SK-N-MC (cell line): ENCODE measurements at regions not wholly inside any gene's neighbourhood (a gene's known extent, or its start where the extent isn't known, plus 50 kb on each side); places are given as distances from the start of the nearest gene placed in this dataset.

ENCODE experiments used
- DNase-seq: peaks from one replicate; pipeline ENCODE4 v3.0.0-alpha.2; 2011; ENCODE audit warnings: low read depth, low spot score
- H3K27ac ChIP-seq: fragments of 200-600 bp; sonication (generic); 2 replicates; pipeline ENCODE4 v1.5.1; 2016; ENCODE audit warnings: mixed run types
- H3K36me3 ChIP-seq: fragments of 200-600 bp; sonication (generic); 2 replicates; pipeline ENCODE4 v1.6.1; 2017; ENCODE audit warnings: antibody characterized with exemption, low read length, mixed read lengths; ENCODE audit not compliant: insufficient read depth
- H3K4me3 ChIP-seq: fragments of 200-600 bp; sonication (generic); 2 replicates; pipeline ENCODE4 v1.5.1; 2016
- H3K9ac ChIP-seq: fragments of 200-600 bp; sonication (generic); 2 replicates; pipeline ENCODE4 v1.8.0; 2017; ENCODE audit warnings: mixed run types, mixed read lengths; ENCODE audit not compliant: insufficient read length
- H3K9me3 ChIP-seq: fragments of 200-600 bp; sonication (generic); 2 replicates; pipeline ENCODE4 v1.6.1; 2017; ENCODE audit warnings: low read depth, mild to moderate bottlenecking, antibody characterized with exemption, low read length, moderate library complexity, mixed read lengths
- EZH2 ChIP-seq: fragments of 200-600 bp; sonication (generic); IDR thresholded peaks from one replicate; pipeline ENCODE4 v1.6.1; 2017; ENCODE audit warnings: antibody characterized with exemption
- FOXP2 ChIP-seq: optimal IDR thresholded peaks from 2 replicates; pipeline ENCODE3; 2011; ENCODE audit warnings: mild to moderate bottlenecking, moderate library complexity; ENCODE audit not compliant: insufficient read depth; ENCODE audit errors: extremely low read length, control extremely low read depth
- POLR2AphosphoS5 ChIP-seq: IDR thresholded peaks from 2 replicates; pipeline ENCODE4 v1.6.1; 2012; ENCODE audit warnings: mild to moderate bottlenecking, low read depth, low read length, borderline replicate concordance

- no peak overlapping the region for H3K4me3 ChIP-seq
- no peak overlapping the region for H3K9ac ChIP-seq
- no peaks in the 10 kb centered on the region for H3K9me3 ChIP-seq
- TF ChIP-seq EZH2 = no peak
- no peak for TF ChIP-seq FOXP2
- TF ChIP-seq POLR2AphosphoS5 = no peak
- H3K36me3 ChIP-seq = no peaks in the 10 kb centered on the region
- no peak for DNase-seq
- H3K27ac ChIP-seq = no peak overlapping the region
Observed at GRCh38 chr11:79691445-79691844, 250.6 kb upstream of the TENM4 start.

- DNase-seq = no peak
- Histone ChIP-seq H3K4me3 (no peak overlapping the region), H3K9me3 (no peaks in the 10 kb centered on the region), H3K36me3 (no peaks in the 10 kb centered on the region), H3K9ac (no peak overlapping the region), H3K27ac (no peak overlapping the region)
- TF ChIP-seq FOXP2 = no peak
- TF ChIP-seq POLR2AphosphoS5 = no peak
- no peak for TF ChIP-seq EZH2
Observed at GRCh38 chr11:79686703-79687419, 246.0 kb upstream of the TENM4 start.

GRCh38 chr11:79683930-79684329, 243.1 kb upstream of the TENM4 start:
- Histone ChIP-seq H3K9me3 (no peaks in the 10 kb centered on the region), H3K9ac (no peak overlapping the region), H3K36me3 (no peaks in the 10 kb centered on the region), H3K27ac (no peak overlapping the region), H3K4me3 (no peak overlapping the region)
- DNase-seq = no peak
- TF ChIP-seq POLR2AphosphoS5 (no peak), FOXP2 (no peak), EZH2 (no peak)

DNA sequence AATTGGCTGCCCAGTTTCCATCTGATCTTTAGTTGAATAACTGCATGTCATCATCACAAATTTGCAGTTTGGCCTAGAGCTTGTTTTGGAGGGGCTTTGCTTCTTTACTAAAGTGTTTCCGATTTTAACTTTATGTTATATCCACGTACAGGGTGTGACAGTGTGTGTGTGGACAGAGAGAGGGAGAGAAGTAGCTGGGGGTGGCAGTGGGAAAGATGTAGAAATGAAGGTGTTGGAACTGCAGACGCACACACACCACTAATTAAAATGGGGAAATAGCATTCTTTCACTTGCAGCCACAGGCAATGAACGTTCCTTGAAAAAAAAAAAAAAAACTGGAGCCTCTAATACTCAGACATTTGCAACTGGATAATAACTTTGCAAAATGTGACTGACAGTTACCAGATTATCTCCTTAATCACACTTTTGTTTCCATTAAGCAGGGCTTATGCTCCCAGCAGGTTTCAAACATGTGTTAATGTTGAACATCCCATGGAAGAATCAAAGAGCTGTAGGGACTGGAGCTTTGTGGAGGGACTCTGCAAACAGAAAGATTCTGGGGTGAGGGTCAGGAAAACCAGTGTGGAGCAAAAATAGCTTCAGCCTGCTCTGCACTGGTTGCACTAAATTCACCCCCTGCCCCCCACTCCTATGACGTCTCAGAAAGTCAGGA, 238.1 kb upstream of the TENM4 start:
- no peak for DNase-seq
- TF ChIP-seq POLR2AphosphoS5 = no peak
- no peak for TF ChIP-seq FOXP2
- no peak overlapping the region for H3K4me3 ChIP-seq
- H3K9ac ChIP-seq = no peak overlapping the region
- no peaks in the 10 kb centered on the region for H3K36me3 ChIP-seq
- H3K9me3 ChIP-seq = no peaks in the 10 kb centered on the region
- H3K27ac ChIP-seq = no peak overlapping the region

- no peaks in the 10 kb centered on the region for H3K36me3 ChIP-seq
- no peak for DNase-seq
- no peaks in the 10 kb centered on the region for H3K9me3 ChIP-seq
- H3K4me3 ChIP-seq = no peak overlapping the region
- TF ChIP-seq FOXP2 = no peak
- TF ChIP-seq POLR2AphosphoS5 = no peak
- no peak for TF ChIP-seq EZH2
- H3K9ac ChIP-seq = no peak overlapping the region
- no peak overlapping the region for H3K27ac ChIP-seq
Observed at GRCh38 chr11:79676396-79676795, 235.6 kb upstream of the TENM4 start.

DNA sequence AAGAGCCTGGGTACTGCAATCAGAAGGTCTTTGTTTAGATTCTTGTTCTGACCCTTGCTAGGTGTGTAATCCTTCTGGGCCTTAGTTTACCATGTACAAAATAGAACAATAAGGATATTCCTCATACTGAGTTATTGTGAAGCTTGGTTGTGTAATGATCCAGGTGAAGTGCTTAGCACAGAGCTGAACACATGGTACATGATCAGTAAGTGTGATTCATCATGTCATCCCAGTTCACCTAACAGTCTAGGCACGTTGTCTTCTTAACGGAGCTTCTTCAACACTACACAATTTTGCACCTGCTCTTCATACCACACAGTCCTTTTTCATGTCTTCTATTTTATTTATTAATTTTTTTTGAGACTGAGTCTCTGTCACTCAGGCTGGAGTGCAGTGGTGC, 234.3 kb upstream of the TENM4 start:
- Histone ChIP-seq H3K9ac (no peak overlapping the region), H3K4me3 (no peak overlapping the region), H3K9me3 (no peaks in the 10 kb centered on the region), H3K36me3 (no peaks in the 10 kb centered on the region), H3K27ac (no peak overlapping the region)
- no peak for DNase-seq
- TF ChIP-seq POLR2AphosphoS5 (no peak), EZH2 (no peak), FOXP2 (no peak)

DNA sequence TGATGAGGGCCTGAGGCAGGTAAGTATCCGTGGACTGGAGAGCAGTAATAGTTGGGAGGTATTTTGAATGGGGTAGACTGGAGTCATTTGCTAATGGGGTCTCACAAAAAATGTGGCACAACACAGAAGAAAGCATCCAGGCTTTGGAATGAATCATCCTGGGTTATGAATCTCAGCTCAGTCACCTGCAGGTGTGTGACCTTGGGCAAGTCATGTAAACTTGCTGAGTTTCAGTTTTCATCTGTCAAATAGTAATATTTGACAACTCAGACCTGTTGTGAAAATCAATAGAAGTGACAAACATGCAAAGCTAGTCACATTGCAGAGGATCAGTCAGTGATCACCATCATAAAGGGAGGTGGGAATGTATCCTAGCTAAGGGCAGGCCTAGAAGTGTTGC, 232.0 kb upstream of the TENM4 start:
- no peaks in the 10 kb centered on the region for H3K36me3 ChIP-seq

GRCh38 chr11:79671401-79671800, 230.6 kb upstream of the TENM4 start:
- H3K36me3 ChIP-seq = no peaks in the 10 kb centered on the region
- no peak overlapping the region for H3K27ac ChIP-seq
- H3K9me3 ChIP-seq = no peaks in the 10 kb centered on the region
- H3K4me3 ChIP-seq = no peak overlapping the region
- no peak for TF ChIP-seq POLR2AphosphoS5
- no peak for TF ChIP-seq EZH2
- TF ChIP-seq FOXP2 = no peak
- H3K9ac ChIP-seq = no peak overlapping the region
- DNase-seq = no peak

More for the DNA sequence above, 232.0 kb upstream of the TENM4 start:
- no peak for DNase-seq
- H3K9ac ChIP-seq = no peak overlapping the region
- H3K9me3 ChIP-seq = no peaks in the 10 kb centered on the region
- TF ChIP-seq EZH2 (no peak), FOXP2 (no peak), POLR2AphosphoS5 (no peak)
- no peak overlapping the region for H3K4me3 ChIP-seq
- no peak overlapping the region for H3K27ac ChIP-seq
